Epithelial cell of proximal tubule (primary cell): ENCODE measurements at regions not wholly inside any gene's neighbourhood (a gene's known extent, or its start where the extent isn't known, plus 50 kb on each side); places are given as distances from the start of the nearest gene placed in this dataset.

Experiments
- DNase-seq: peaks from one replicate; pipeline ENCODE4 v3.0.0-alpha.2; 2011; ENCODE audit warnings: low read depth
- H3K4me3 ChIP-seq: 2 replicates; pipeline ENCODE4 v1.5.1; 2011; ENCODE audit warnings: low read depth, mild to moderate bottlenecking, low read length
- CTCF ChIP-seq: conservative IDR thresholded peaks from 2 replicates; pipeline ENCODE4 v1.5.1; 2012; ENCODE audit warnings: low read depth, mild to moderate bottlenecking, low read length

- DNase-seq = no peak
- H3K4me3 ChIP-seq = no peak overlapping the region
- no peak for TF ChIP-seq CTCF
These were observed 107.1 kb upstream of the ITGB1 start for GRCh38 chr10:33065111-33065510.

GRCh38 chr10:33064706-33065105 is 106.7 kb upstream of the ITGB1 start:
- no peak overlapping the region for H3K4me3 ChIP-seq
- DNase-seq = no peak
- no peak for TF ChIP-seq CTCF

GRCh38 chr10:33057620-33058019 is 99.6 kb upstream of the ITGB1 start:
- no peak for DNase-seq
- no peak for TF ChIP-seq CTCF
- H3K4me3 ChIP-seq = no peak overlapping the region

GRCh38 chr10:33056828-33057596 is 99.0 kb upstream of the ITGB1 start:
- no peak overlapping the region for H3K4me3 ChIP-seq
- DNase-seq = no peak
- TF ChIP-seq CTCF = no peak

- no peak for DNase-seq
- TF ChIP-seq CTCF = no peak
- H3K4me3 ChIP-seq = no peak overlapping the region
These were observed 97.6 kb upstream of the ITGB1 start for GRCh38 chr10:33055625-33056024.

- DNase-seq = no peak
- H3K4me3 ChIP-seq = no peak overlapping the region
- TF ChIP-seq CTCF = no peak
These were observed 95.1 kb upstream of the ITGB1 start for GRCh38 chr10:33052915-33053810.
